GDM1 (cell line): ENCODE measurements at regions not wholly inside any gene's neighbourhood (a gene's known extent, or its start where the extent isn't known, plus 50 kb on each side); places are given as distances from the start of the nearest gene placed in this dataset.

ENCODE experiments used
- DNase-seq: peaks from one replicate; lab custom pipeline; 2025; lab: John Stamatoyannopoulos, UW

DNA sequence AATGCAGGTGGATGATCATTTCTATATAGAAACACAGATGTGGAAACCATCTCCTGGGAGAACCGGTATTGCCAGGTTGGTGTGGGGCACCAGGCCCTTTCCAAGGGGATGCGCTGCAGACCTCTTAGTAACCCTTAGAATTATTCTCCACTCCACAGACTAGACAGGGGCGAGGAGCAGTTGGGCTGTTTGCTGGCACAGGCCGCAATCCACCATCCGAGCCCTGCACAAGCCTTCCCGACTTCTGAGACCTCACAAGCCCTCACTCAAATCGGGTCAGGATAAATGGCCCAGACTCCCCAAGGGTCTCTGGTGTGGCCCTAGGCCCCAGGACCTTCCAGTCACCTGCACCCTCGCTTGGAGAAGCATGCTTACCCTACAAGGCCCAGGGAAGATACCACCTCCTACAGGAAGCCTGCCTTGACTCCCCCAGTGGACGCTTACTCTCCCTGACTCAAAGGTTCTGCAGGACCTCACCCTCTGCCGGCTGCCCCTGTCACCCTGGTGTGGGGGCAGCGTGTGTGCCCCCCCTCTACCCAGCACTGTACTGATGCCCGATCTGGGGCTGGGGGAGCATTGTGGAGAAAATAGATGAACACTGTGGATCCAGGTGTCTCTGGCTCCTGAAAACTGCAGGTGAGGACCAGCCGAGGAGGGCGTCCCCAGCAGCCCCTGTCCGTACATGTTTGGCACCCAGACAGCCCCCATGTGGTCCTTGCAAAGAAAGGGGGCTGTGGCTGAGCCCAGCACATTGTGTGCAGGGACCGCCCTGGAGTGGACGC is 49.8 kb upstream of the ACSF3 start:
- DNase-seq, result no peak
